OCI-LY1 (cell line): ENCODE measurements at regions not wholly inside any gene's neighbourhood (a gene's known extent, or its start where the extent isn't known, plus 50 kb on each side); places are given as distances from the start of the nearest gene placed in this dataset.

Experiments
- H2AFZ ChIP-seq: fragments of 200-600 bp; sonication (generic), shearing (Covaris generic); 2 replicates; pipeline ENCODE4 v1.6.0; 2014; ENCODE audit warnings: antibody characterized with exemption, mild to moderate bottlenecking, low read length
- H3F3A ChIP-seq: fragments of 200-600 bp; sonication (generic), shearing (Covaris generic); 2 replicates; pipeline ENCODE4 v1.6.0; 2014; ENCODE audit warnings: mild to moderate bottlenecking, antibody characterized with exemption, low read length, moderate library complexity; ENCODE audit not compliant: insufficient read depth
- H3K27ac ChIP-seq: fragments of 200-600 bp; sonication (generic); 2 replicates; pipeline ENCODE4 v1.5.1; 2014; ENCODE audit warnings: low read length, mixed run types, mild to moderate bottlenecking, low read depth; ENCODE audit not compliant: poor library complexity, severe bottlenecking
- H3K27me3 ChIP-seq: fragments of 200-600 bp; sonication (generic); 2 replicates; pipeline ENCODE4 v1.6.0; 2014; ENCODE audit warnings: antibody characterized with exemption, mild to moderate bottlenecking, low read length, moderate library complexity; ENCODE audit not compliant: insufficient read depth
- H3K36me3 ChIP-seq: fragments of 200-600 bp; sonication (generic); 2 replicates; pipeline ENCODE4 v1.6.1; 2014; ENCODE audit warnings: mild to moderate bottlenecking, antibody characterized with exemption, low read length, moderate library complexity, mixed read lengths; ENCODE audit not compliant: insufficient read depth
- H3K4me1 ChIP-seq: fragments of 200-600 bp; sonication (generic); 2 replicates; pipeline ENCODE4 v1.5.1; 2014; ENCODE audit warnings: mild to moderate bottlenecking, low read length, moderate library complexity; ENCODE audit not compliant: insufficient read depth, severe bottlenecking
- H3K4me2 ChIP-seq: fragments of 200-600 bp; sonication (generic), shearing (Covaris generic); 2 replicates; pipeline ENCODE4 v1.6.1; 2014; ENCODE audit warnings: low read length
- H3K4me3 ChIP-seq: fragments of 200-600 bp; sonication (generic); 2 replicates; pipeline ENCODE4 v1.5.1; 2014; ENCODE audit warnings: low read length, low read depth, mild to moderate bottlenecking, mixed read lengths; ENCODE audit not compliant: poor library complexity, severe bottlenecking
- H3K79me2 ChIP-seq: fragments of 200-600 bp; shearing (Covaris generic); 2 replicates; pipeline ENCODE4 v1.6.1; 2016; ENCODE audit warnings: mixed run types, low read length, mixed read lengths; ENCODE audit not compliant: insufficient read depth
- H3K9ac ChIP-seq: fragments of 200-600 bp; sonication (generic), shearing (Covaris generic); 2 replicates; pipeline ENCODE4 v1.6.1; 2014; ENCODE audit warnings: mild to moderate bottlenecking, low read length, mixed read lengths
- H3K9me2 ChIP-seq: fragments of 200-600 bp; sonication (generic), shearing (Covaris generic); 2 replicates; pipeline ENCODE4 v1.6.1; 2014; ENCODE audit warnings: low read depth, mild to moderate bottlenecking, low read length, mixed read lengths
- H3K9me3 ChIP-seq: fragments of 200-600 bp; shearing (Covaris generic); 2 replicates; pipeline ENCODE4 v1.6.1; 2014; ENCODE audit warnings: low read length, mixed read lengths
- H4K20me1 ChIP-seq: fragments of 200-600 bp; sonication (generic), shearing (Covaris generic); 2 replicates; pipeline ENCODE4 v1.6.0; 2016; ENCODE audit warnings: mild to moderate bottlenecking, low read length; ENCODE audit not compliant: insufficient read depth
- EZH2 ChIP-seq: fragments of 200-600 bp; sonication (generic), shearing (Covaris generic); IDR thresholded peaks from 2 replicates; pipeline ENCODE4 v1.8.0; 2017; ENCODE audit warnings: borderline replicate concordance, mixed run types, mild to moderate bottlenecking, antibody characterized with exemption, low read length, moderate library complexity, mixed read lengths
- TF ChIP-seq, protein P1 (sequence below): fragments of 200-600 bp; sonication (generic), shearing (Covaris generic); IDR thresholded peaks from 2 replicates; pipeline ENCODE4 v1.5.1; 2017; ENCODE audit warnings: mild to moderate bottlenecking, antibody characterized with exemption, low read length, moderate library complexity, mixed read lengths

DNA sequence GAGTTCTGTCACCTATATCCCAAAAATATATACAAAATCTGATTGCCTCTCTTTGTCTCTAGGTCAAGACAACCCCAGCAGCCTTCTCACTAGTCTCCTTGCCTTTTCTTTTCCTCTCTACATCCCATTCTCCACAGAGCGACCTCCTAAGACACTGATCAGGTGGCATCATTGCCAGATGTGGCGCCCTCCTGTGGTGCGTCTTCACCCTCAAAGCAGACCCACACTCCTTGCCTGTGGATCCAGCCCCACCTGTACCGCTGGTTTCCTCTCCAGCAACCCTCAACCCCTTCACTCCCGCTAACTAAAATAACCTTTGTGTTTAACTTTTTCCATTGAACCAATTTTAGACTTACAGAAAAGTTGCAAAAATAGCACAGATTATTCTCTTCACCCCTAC, 273.3 kb downstream of the GLI2 start:
- H3K79me2 ChIP-seq = no peaks in the 10 kb centered on the region
- no peak overlapping the region for H3K4me3 ChIP-seq
- no peak overlapping the region for H3K9ac ChIP-seq
- H3K27me3 ChIP-seq = no peaks in the 10 kb centered on the region
- H2AFZ ChIP-seq = no peak overlapping the region
- no peaks in the 10 kb centered on the region for H3K36me3 ChIP-seq
- H3F3A ChIP-seq = no peaks in the 10 kb centered on the region; the same call in 1 of the 2 replicates
- no peak overlapping the region for H3K4me2 ChIP-seq
- H3K27ac ChIP-seq = no peak overlapping the region
- no peaks in the 10 kb centered on the region for H3K9me2 ChIP-seq
- TF ChIP-seq, protein P1, sequence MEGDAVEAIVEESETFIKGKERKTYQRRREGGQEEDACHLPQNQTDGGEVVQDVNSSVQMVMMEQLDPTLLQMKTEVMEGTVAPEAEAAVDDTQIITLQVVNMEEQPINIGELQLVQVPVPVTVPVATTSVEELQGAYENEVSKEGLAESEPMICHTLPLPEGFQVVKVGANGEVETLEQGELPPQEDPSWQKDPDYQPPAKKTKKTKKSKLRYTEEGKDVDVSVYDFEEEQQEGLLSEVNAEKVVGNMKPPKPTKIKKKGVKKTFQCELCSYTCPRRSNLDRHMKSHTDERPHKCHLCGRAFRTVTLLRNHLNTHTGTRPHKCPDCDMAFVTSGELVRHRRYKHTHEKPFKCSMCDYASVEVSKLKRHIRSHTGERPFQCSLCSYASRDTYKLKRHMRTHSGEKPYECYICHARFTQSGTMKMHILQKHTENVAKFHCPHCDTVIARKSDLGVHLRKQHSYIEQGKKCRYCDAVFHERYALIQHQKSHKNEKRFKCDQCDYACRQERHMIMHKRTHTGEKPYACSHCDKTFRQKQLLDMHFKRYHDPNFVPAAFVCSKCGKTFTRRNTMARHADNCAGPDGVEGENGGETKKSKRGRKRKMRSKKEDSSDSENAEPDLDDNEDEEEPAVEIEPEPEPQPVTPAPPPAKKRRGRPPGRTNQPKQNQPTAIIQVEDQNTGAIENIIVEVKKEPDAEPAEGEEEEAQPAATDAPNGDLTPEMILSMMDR = peak; percentile 36
- no peak for TF ChIP-seq EZH2
- no peaks in the 10 kb centered on the region for H3K9me3 ChIP-seq
- no peaks in the 10 kb centered on the region for H4K20me1 ChIP-seq
- H3K4me1 ChIP-seq = no peaks in the 10 kb centered on the region

DNA sequence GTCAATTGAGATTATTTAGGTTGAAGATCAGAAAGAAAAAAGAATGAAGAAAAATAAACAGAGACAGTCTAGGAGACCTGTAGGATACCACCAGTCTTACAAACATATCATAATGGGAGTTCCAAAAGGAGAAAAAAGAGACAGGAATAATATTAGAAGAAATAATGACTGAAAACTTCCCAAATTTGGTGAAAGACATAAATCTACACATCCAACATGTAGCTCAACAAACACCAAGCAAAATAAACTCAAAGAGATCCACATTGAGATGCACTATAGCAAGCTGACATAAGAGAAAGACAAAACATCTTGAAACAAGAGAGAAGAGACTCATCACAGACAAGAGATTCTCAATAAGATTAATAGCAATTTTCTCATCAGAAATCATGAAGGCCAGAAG, 274.0 kb downstream of the TFCP2L1 start:
- Histone ChIP-seq H3K27me3 (peaks cover 5% of the 10 kb centered on the region; the same call in 1 of the 2 replicates), H3K9ac (no peak overlapping the region), H3F3A (no peaks in the 10 kb centered on the region; the same call in 1 of the 2 replicates), H4K20me1 (no peaks in the 10 kb centered on the region), H3K79me2 (no peaks in the 10 kb centered on the region), H3K36me3 (no peaks in the 10 kb centered on the region), H3K4me1 (no peaks in the 10 kb centered on the region), H3K27ac (no peak overlapping the region), H2AFZ (no peak overlapping the region), H3K4me2 (no peak overlapping the region), H3K9me2 (no peaks in the 10 kb centered on the region), H3K4me3 (no peak overlapping the region), H3K9me3 (no peaks in the 10 kb centered on the region)
- TF ChIP-seq EZH2 = no peak
- TF ChIP-seq, protein P1 = no peak

DNA sequence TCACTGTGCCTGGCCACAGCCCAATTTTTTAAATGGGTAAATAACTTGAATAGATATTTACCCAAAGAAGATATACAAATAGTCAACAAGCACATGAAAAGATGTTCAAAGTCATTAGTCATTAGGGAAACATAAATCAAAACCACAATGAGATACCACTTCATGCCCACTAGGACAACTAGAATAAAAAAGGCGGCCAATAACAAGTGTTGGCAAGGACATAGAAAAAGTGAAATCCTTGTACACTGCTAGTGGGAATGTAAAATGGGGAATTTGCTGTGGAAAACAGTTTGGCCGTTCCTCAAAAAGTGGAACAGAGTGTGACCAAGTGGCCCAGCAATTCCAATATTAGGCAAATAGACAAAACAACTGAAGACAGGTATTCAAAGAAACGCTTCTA, 270.1 kb downstream of the TFCP2L1 start:
- no peaks in the 10 kb centered on the region for H3K79me2 ChIP-seq
- no peaks in the 10 kb centered on the region for H3K4me1 ChIP-seq
- TF ChIP-seq EZH2 = no peak
- TF ChIP-seq, protein P1 = no peak
- H3K27ac ChIP-seq = no peak overlapping the region
- H3F3A ChIP-seq = no peaks in the 10 kb centered on the region; the same call in 1 of the 2 replicates
- H3K9ac ChIP-seq = no peak overlapping the region
- H3K9me2 ChIP-seq = no peaks in the 10 kb centered on the region
- no peak overlapping the region for H2AFZ ChIP-seq
- no peaks in the 10 kb centered on the region for H3K36me3 ChIP-seq
- H4K20me1 ChIP-seq = no peaks in the 10 kb centered on the region
- no peak overlapping the region for H3K4me3 ChIP-seq
- H3K27me3 ChIP-seq = peaks cover 5% of the 10 kb centered on the region; the same call in 1 of the 2 replicates
- no peak overlapping the region for H3K4me2 ChIP-seq
- H3K9me3 ChIP-seq = no peaks in the 10 kb centered on the region
